Adrenal gland (tissue), 5 donors: ENCODE measurements at regions not wholly inside any gene's neighbourhood (a gene's known extent, or its start where the extent isn't known, plus 50 kb on each side); places are given as distances from the start of the nearest gene placed in this dataset.
"Not testable (repeated sequence)": the region's sequence is repeated elsewhere in the genome, so short reads cannot be mapped to it uniquely, and the experiment has no call there.

Experiments
- CTCF ChIP-seq, 6 experiments: fragments of 450-650 bp in 4 of 6; fragments of 200-600 bp in 2 of 6; sonication (generic) in 1 of 6; IDR thresholded peaks; 1 replicate in 5 of 6; 2 replicates in 1 of 6; pipeline versions ENCODE4 v1.5.1 to v1.8.0; 2016 to 2021; ENCODE audit warnings: antibody characterized with exemption in 6 of 6, mild to moderate bottlenecking in 2 of 6, moderate library complexity in 1 of 6
- POLR2A ChIP-seq, 2 donors: fragments of 450-650 bp; IDR thresholded peaks; one replicate each; pipeline ENCODE4 v1.6.1; 2017; ENCODE audit warnings: antibody characterized with exemption in 2 of 2, mild to moderate bottlenecking in 2 of 2, moderate library complexity in 1 of 2
- donor health status: DM: no; HTN: no; CAD: no.

GRCh38 chr13:109268492-109268891 lies 517.9 kb downstream of the IRS2 start:
- TF ChIP-seq CTCF, POLR2A (IDR thresholded peaks at IDR 0.05): not testable (repeated sequence)
